SK-N-MC (cell line): ENCODE measurements at regions not wholly inside any gene's neighbourhood (a gene's known extent, or its start where the extent isn't known, plus 50 kb on each side); places are given as distances from the start of the nearest gene placed in this dataset.

ENCODE experiments used
- DNase-seq: peaks from one replicate; pipeline ENCODE4 v3.0.0-alpha.2; 2011; ENCODE audit warnings: low read depth, low spot score
- H3K27ac ChIP-seq: fragments of 200-600 bp; sonication (generic); 2 replicates; pipeline ENCODE4 v1.5.1; 2016; ENCODE audit warnings: mixed run types
- H3K36me3 ChIP-seq: fragments of 200-600 bp; sonication (generic); 2 replicates; pipeline ENCODE4 v1.6.1; 2017; ENCODE audit warnings: antibody characterized with exemption, low read length, mixed read lengths; ENCODE audit not compliant: insufficient read depth
- H3K4me3 ChIP-seq: fragments of 200-600 bp; sonication (generic); 2 replicates; pipeline ENCODE4 v1.5.1; 2016
- H3K9ac ChIP-seq: fragments of 200-600 bp; sonication (generic); 2 replicates; pipeline ENCODE4 v1.8.0; 2017; ENCODE audit warnings: mixed run types, mixed read lengths; ENCODE audit not compliant: insufficient read length
- H3K9me3 ChIP-seq: fragments of 200-600 bp; sonication (generic); 2 replicates; pipeline ENCODE4 v1.6.1; 2017; ENCODE audit warnings: low read depth, mild to moderate bottlenecking, antibody characterized with exemption, low read length, moderate library complexity, mixed read lengths
- EZH2 ChIP-seq: fragments of 200-600 bp; sonication (generic); IDR thresholded peaks from one replicate; pipeline ENCODE4 v1.6.1; 2017; ENCODE audit warnings: antibody characterized with exemption
- FOXP2 ChIP-seq: optimal IDR thresholded peaks from 2 replicates; pipeline ENCODE3; 2011; ENCODE audit warnings: mild to moderate bottlenecking, moderate library complexity; ENCODE audit not compliant: insufficient read depth; ENCODE audit errors: extremely low read length, control extremely low read depth
- POLR2AphosphoS5 ChIP-seq: IDR thresholded peaks from 2 replicates; pipeline ENCODE4 v1.6.1; 2012; ENCODE audit warnings: mild to moderate bottlenecking, low read depth, low read length, borderline replicate concordance

DNA sequence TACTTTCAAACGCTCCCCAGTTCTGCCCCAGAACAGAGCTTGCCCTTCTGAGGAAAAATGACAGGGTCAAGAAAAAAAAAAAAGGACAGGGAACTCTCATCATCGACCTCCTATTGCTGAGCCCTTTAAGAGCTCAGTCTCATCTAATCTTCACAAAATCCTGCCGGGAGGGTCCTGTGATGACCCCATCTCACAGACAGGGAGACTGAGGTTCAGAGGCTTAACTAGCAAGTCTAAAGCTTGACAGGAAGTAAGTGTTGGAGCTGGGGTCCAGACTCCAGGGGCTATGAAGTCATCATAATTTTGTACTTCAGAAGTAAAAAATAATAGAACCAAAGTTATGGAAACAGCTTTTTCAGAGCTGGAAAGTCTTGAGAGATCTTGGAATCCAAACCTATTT, 171.1 kb upstream of the MYCN start:
- H3K36me3 ChIP-seq, result no peaks in the 10 kb centered on the region
- no peaks in the 10 kb centered on the region for H3K9me3 ChIP-seq
- DNase-seq, result no peak
- no peak overlapping the region for H3K9ac ChIP-seq
- TF ChIP-seq EZH2 (no peak), FOXP2 (no peak), POLR2AphosphoS5 (no peak)
- H3K27ac ChIP-seq, result no peak overlapping the region
- H3K4me3 ChIP-seq, result no peak overlapping the region

DNA sequence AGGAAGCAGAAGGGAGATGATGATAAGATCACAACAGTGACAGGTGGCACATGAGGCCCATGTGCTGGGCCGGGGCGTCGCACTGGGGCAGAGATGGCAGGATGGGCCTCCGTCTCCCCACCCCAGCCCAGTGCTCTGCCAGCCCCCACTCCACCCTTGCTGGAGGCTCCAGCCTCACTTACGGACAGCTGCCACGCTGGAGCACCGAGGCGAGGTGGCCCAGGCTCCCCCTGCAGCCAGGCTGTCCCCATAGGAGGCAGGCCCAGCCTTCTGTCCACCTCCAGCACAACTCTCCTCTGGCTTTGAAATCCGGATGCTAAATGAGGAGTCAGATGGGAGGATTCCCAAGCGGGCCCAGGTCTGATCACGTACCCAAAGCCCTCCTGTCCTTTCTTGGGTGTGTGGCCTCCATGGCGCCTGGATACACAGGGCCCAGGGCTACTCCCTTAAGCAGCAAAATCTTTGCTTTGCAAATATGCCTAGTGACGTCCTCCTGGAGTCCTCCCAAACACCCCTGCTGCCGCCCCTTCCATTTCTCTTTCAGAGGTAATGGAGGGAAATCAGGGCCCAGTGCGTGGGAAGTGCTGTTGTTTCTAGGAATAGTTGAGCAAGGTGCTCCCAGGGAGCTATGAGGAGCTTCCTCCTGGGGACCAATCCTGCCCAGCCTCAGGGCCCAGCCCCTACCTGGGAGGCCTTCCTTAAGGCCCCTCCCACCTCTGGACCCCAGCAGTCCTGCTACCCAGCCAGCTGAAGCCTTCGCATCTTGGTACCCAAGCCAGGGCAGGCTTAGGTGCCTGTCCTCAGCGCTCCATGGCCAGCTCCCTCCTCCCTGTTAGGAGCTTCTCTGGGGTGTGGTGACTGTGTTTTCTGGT, 170.4 kb upstream of the MYCN start:
- no peaks in the 10 kb centered on the region for H3K9me3 ChIP-seq
- no peaks in the 10 kb centered on the region for H3K36me3 ChIP-seq
- no peak overlapping the region for H3K9ac ChIP-seq
- TF ChIP-seq EZH2, result no peak
- no peak for TF ChIP-seq POLR2AphosphoS5
- TF ChIP-seq FOXP2, result no peak
- no peak overlapping the region for H3K27ac ChIP-seq
- H3K4me3 ChIP-seq, result no peak overlapping the region
- no peak for DNase-seq

DNA sequence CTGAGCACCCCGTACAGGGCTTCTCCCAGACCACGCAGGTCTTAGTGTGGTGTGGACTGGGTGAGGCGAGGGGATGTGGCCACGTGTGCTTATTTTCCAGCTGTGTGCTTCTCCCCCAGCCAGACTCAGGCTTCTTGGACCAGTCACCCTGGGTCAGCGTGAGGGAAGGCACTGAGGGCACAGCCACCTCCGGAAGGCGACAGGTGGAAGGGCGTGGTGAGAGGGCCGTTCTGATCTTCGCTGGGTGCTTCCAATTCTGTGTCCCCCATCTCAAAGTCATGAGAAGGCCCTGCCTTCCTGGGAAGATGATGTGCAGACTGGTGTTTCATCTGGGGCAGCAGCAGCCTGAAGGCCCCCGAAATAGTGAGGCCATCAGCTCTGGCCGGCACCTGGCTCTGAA, 169.7 kb upstream of the MYCN start:
- H3K9ac ChIP-seq, result no peak overlapping the region
- H3K36me3 ChIP-seq, result no peaks in the 10 kb centered on the region
- TF ChIP-seq EZH2 (no peak), FOXP2 (no peak)
- no peaks in the 10 kb centered on the region for H3K9me3 ChIP-seq
- DNase-seq, result no peak
- no peak overlapping the region for H3K27ac ChIP-seq
- no peak overlapping the region for H3K4me3 ChIP-seq

DNA sequence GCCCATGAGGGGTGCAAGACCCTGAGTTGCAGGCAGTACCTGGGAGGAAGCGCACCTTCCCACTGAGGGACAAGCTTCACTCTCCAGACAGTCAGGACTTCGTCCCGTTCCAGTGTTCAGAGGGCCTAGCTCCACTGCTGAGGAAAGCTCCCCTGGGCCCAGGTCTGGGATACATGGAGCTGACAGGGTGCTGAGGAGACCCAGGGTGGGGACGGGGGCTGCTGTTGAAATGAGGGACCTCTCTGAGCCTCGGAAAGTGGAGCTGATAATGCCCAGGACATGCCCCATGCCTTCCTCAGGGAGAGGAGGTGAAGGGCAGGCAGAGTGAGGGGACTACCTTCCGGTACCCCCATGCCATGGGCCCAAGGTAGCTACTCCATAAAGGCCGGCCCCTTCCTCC, 169.2 kb upstream of the MYCN start:
- Histone ChIP-seq H3K36me3 (no peaks in the 10 kb centered on the region), H3K4me3 (no peak overlapping the region), H3K9ac (no peak overlapping the region), H3K27ac (no peak overlapping the region), H3K9me3 (no peaks in the 10 kb centered on the region)
- TF ChIP-seq FOXP2, result no peak
- TF ChIP-seq POLR2AphosphoS5, result no peak
- TF ChIP-seq EZH2, result no peak
- no peak for DNase-seq

DNA sequence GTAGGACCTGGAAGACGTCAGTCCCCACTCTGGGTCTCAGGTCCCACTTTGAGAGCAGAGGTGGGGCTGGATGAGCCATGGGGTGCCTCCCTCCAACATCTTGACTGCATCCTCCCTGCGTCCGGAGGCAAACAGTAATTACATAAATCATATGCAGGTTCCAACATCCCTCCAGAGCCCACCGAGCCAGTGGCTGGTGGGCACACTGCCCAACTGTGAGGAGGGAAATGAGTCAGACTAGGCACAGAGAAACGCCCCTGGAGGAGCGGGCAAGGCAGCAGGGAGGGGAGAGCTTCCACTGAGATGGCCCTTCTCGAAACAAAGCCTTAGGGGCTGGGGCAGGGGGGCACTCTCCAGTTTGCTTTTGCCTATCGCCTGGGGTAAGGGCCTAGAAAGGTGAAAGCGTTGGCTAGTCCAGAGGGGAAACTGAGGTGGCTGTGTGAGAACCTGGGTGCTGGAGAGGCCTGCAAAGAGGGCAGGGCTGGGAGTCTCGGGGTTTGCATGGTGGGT, 168.2 kb upstream of the MYCN start:
- Histone ChIP-seq H3K27ac (no peak overlapping the region), H3K9ac (no peak overlapping the region), H3K4me3 (no peak overlapping the region), H3K36me3 (no peaks in the 10 kb centered on the region), H3K9me3 (no peaks in the 10 kb centered on the region)
- DNase-seq, result no peak
- TF ChIP-seq EZH2 (no peak), POLR2AphosphoS5 (no peak), FOXP2 (no peak)

DNA sequence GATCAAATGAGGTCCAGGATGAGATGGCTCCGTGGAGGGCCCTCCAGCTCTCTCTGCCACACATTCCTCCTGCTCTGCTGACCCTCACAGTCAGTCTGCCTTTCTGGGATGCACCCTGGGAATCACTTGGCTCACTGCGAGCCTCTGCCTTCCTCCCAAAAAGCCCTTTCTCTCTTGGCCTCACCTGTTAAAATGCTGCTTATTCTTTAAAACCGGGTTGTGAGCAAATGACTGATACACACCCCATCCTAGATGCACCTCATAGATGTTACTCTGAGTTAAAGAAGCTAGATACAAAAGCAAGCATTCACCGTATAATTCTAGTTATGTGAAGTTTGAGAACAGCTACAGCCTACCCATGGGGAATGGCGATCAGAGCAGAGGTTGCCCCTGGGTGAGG, 167.7 kb upstream of the MYCN start:
- no peak overlapping the region for H3K9ac ChIP-seq
- no peaks in the 10 kb centered on the region for H3K9me3 ChIP-seq
- DNase-seq, result no peak
- H3K4me3 ChIP-seq, result no peak overlapping the region
- H3K27ac ChIP-seq, result no peak overlapping the region
- TF ChIP-seq FOXP2 (no peak), EZH2 (no peak), POLR2AphosphoS5 (no peak)
- no peaks in the 10 kb centered on the region for H3K36me3 ChIP-seq

DNA sequence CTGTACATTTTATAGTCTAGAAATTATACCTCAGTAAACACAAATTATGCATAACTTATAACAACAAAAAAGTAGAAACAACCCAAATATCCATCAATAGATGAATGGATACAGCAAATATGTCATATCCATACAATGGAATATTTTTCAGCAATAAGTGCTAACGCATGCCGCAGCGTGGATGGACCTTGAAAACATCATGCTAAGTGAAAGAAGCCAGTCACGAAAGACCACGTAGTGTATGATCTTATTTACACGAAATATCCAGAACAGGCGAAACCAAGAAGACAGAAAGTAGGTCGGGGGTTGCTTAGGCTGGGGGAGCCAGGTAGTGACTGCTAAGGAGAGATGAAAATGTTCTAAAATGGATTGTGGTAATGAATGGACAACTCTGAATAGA, 167.1 kb upstream of the MYCN start:
- no peak overlapping the region for H3K4me3 ChIP-seq
- no peaks in the 10 kb centered on the region for H3K36me3 ChIP-seq
- no peak overlapping the region for H3K27ac ChIP-seq
- no peak overlapping the region for H3K9ac ChIP-seq
- no peaks in the 10 kb centered on the region for H3K9me3 ChIP-seq
- TF ChIP-seq FOXP2 (no peak), POLR2AphosphoS5 (no peak), EZH2 (no peak)
- no peak for DNase-seq

DNA sequence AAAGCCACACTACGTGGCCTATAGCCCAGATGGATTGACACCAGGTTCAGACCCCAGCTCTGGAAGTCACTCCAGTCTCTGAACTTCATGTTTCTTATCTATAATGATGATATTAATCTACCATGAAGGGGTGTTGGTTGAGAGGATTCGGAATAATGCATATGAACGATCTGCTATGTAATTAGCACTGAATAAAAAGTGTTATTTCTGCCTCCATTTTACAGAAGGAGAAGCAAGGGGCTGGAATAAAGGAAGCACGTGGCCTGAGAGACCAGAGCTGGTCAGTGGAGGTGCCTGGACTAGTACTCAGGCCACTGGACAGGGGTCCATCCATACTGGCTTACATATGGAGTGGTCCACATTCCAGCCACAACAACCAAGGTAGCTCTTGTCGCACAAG, 166.5 kb upstream of the MYCN start:
- DNase-seq, result no peak
- Histone ChIP-seq H3K4me3 (no peak overlapping the region), H3K9ac (no peak overlapping the region), H3K27ac (no peak overlapping the region), H3K9me3 (no peaks in the 10 kb centered on the region), H3K36me3 (no peaks in the 10 kb centered on the region)
- no peak for TF ChIP-seq EZH2
- no peak for TF ChIP-seq FOXP2
- TF ChIP-seq POLR2AphosphoS5, result no peak
